Activated T-helper 1 cell treated with anti-CD3 and anti-CD28 coated beads, Interleukin-12 subunit alpha, Interleukin-12 subunit beta, Interleukin-2, Interleukin-4 antibody, amounts not matched to agents 30 ng/mL and 10 ng/mL and 1 ng/mL, durations not matched to agents 14 hours and 24 hours and 36 hours (primary cell): ENCODE measurements at regions not wholly inside any gene's neighbourhood (a gene's known extent, or its start where the extent isn't known, plus 50 kb on each side); places are given as distances from the start of the nearest gene placed in this dataset.

Experiments used
- DNase-seq: peaks from one replicate; pipeline ENCODE4 v3.0.0; 2021; ENCODE audit warnings: low spot score
- H3K27ac Mint-ChIP-seq: one replicate; pipeline ENCODE4 v1.8.0; 2021; ENCODE audit warnings: mild to moderate bottlenecking, mixed read lengths
- H3K27me3 Mint-ChIP-seq: one replicate; pipeline ENCODE4 v1.8.0; 2022; ENCODE audit warnings: mild to moderate bottlenecking, moderate library complexity, mixed read lengths; ENCODE audit not compliant: insufficient read depth
- H3K36me3 Mint-ChIP-seq: one replicate; pipeline ENCODE4 v1.8.0; 2021; ENCODE audit warnings: low read depth, mixed read lengths
- H3K4me1 Mint-ChIP-seq: one replicate; pipeline ENCODE4 v1.8.0; 2021; ENCODE audit warnings: low read depth, mixed read lengths
- H3K4me3 Mint-ChIP-seq: one replicate; pipeline ENCODE4 v1.8.0; 2021; ENCODE audit warnings: mild to moderate bottlenecking, moderate library complexity, mixed read lengths
- H3K9me3 Mint-ChIP-seq: one replicate; pipeline ENCODE4 v1.8.0; 2021; ENCODE audit warnings: mixed read lengths
- intact Hi-C: fragments of 100-400 bp; cut with micrococcal nuclease; formaldehyde crosslinking; loops from one replicate; pipeline ENCODE4 v1.15.1; 2024

DNA sequence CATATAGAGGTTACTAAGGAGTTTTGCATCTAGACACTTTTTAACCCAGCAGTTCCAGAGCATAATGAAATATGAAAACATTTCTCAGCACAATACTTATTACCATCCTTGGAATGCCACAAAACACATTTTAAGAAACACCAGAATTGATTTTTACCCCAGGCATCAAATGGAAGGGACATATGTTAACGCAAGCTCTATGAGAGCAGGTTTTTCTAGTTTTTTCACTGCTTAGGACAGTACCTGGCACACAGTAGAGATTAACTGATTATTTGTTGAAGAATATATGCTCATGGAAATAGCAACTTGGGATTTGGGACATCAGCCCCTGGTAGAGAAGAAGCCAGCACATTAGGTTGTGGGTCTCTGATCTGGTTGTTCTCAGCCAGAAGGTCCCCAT lies 67.0 kb upstream of the ARID5B start:
- H3K4me3 Mint-ChIP-seq = no peak overlapping the region
- H3K36me3 Mint-ChIP-seq = no peaks in the 10 kb centered on the region
- no peak overlapping the region for H3K27ac Mint-ChIP-seq
- H3K4me1 Mint-ChIP-seq = peaks cover 13% of the 10 kb centered on the region
- no peak for DNase-seq
- intact Hi-C loops = no loop called here
- H3K9me3 Mint-ChIP-seq = no peaks in the 10 kb centered on the region
- H3K27me3 Mint-ChIP-seq = no peaks in the 10 kb centered on the region

DNA sequence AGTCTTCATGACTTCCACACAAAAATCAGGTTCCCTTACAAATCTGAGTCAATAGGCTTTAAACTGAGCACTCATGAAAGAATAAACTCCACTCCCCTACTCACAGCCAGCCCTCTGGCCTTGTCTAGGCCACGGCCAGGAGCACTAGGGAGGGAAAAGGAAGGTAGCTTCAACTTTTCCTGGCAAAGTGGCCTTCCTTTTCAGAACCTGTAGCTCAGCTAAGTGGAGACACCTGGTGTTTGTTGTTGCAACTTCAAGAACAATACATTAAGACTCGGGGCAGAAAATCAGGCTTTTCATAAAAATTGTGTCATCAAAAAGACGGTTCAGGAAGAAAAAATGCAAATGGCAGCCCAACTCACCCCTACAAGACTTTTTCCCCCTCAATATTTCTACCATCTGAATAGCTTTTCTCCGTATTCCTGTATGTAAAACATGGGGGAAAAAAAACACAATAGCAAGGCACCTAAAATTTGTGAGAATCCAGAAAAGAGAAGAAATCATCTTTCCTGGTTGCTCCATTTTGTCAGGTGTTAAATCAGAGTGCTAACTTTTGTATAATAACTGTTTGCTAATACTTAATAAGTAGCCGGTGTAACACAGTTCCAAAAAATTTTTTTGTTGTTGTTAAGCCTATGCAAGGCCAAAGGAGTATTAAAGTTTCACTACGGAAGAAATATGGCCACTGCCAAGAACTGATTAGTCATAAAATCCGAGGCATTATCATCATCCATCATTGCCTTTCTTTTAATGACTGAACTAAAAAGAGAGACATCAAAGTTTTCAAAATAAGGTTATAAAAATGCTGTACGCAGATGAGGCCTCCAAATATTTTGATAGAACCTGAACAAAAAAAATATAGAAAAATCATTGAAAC lies 66.2 kb upstream of the ARID5B start:
- peaks cover 13% of the 10 kb centered on the region for H3K4me1 Mint-ChIP-seq
- intact Hi-C loops = loop anchor here (1.0 kb wide), 2 partner anchors 84 to 1019 kb away; no protein-coding TSS in a partner anchor
- no peaks in the 10 kb centered on the region for H3K9me3 Mint-ChIP-seq
- no peak overlapping the region for H3K27ac Mint-ChIP-seq
- H3K36me3 Mint-ChIP-seq = no peaks in the 10 kb centered on the region
- H3K27me3 Mint-ChIP-seq = no peaks in the 10 kb centered on the region
- DNase-seq = no peak
- no peak overlapping the region for H3K4me3 Mint-ChIP-seq

DNA sequence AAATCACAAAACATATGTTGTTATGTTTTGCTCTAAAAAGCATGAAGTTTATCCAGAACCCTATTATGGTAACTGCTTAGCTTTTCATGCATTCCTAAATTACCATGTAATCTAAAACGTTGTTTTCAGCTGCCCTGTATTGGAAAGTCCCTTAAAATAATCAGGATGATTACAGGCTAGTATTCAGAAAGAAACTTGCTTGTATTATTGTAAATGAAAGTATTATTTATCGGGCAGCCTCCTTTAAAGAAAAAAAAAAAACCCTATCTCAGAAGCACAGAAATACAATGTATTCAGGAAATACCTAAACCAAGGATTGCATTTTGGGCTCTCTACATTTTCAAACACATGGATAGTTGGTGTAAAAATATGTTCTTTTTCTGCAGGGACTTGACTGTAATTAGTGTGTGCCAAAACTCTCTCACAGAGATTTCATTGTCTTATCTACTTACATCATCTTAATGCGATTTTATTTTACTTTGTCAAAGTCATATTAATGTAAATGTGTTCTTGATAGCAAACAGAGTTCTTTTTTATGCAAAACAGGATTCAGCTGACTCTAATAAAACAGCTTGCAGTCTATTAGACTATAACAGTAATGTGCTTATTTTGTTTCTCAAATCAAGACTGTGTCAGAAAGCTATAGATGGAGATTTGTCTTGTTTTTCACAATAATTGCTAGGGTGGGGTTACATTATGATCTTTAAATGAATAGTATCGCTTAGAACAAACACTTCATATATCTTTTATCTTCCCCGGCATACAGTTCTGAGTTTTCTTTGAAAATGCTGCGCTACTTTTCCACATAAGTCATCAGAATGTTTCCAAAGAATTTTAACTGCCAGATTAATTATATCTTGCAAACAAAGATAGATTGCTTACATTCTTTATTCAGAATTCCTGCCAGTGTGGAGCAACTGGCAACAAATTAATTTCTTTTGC lies 65.3 kb upstream of the ARID5B start:
- Mint-ChIP-seq H3K4me1 (peaks cover 13% of the 10 kb centered on the region), H3K27ac (no peak overlapping the region), H3K4me3 (no peak overlapping the region), H3K9me3 (no peaks in the 10 kb centered on the region), H3K27me3 (no peaks in the 10 kb centered on the region), H3K36me3 (no peaks in the 10 kb centered on the region)
- intact Hi-C loops = loop anchor here (1.0 kb wide), 2 partner anchors 85 to 1020 kb away; no protein-coding TSS in a partner anchor
- DNase-seq = no peak

DNA sequence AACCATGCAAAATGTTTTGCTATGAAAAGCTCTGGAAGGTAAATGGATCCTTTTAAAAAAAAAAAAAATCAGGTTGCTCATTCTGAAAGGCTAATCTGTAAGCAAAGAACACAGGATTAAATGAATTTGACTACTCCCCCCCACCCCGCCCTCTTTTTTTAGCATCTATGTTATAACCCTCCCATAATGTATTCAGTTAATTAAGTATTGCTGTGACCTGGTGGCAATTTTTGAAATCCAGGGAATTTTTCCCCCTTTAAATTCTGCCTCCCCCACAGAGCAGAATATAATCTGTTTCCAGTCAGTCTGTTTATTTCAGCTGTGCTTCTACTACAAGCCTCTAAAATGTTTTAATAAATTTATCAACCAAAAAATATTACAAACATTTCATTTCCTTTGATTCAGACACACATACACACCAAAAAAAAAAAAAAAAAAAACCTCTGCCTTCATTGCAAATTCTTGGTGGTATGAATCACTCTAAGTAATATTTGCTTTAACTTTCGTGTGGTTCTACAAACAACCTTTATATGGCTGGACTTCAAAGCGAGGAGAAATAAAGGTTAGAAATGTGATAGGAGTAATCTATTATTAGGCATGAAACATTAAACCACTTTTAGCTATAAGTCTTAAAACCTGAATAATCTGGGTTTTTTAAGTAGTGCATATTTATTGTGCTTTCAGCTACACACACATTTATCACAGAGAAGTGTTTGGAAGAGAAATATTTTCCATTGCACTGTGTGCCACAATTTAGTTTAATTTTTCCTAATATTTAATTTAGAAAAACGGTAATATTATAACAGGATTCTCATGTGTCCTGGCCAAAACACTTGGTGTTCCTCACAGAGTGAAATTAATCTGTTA lies 64.4 kb upstream of the ARID5B start:
- Mint-ChIP-seq H3K9me3 (no peaks in the 10 kb centered on the region), H3K36me3 (no peaks in the 10 kb centered on the region), H3K4me1 (peaks cover 13% of the 10 kb centered on the region), H3K4me3 (no peak overlapping the region), H3K27me3 (no peaks in the 10 kb centered on the region), H3K27ac (no peak overlapping the region)
- intact Hi-C loops = no loop called here
- DNase-seq = no peak

DNA sequence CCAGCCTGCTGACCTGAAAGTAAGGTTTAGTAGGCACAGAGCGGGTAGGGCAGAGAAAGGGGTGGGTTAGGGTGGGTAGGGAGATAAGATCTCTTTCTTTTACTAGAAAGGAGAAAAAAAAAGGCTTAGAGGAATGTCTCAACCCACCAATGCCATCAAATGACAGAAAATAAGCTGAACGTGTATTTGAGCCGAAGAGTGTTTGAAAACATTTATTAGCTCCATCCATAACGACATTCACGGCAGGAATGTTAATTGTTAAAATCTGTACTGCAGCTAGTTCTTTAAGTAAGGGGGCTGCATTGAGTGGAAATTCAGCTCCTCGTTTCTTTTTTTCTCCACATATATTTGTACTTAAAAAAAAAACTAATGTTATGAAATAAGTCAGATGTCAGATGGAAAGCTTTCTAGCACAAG lies 63.7 kb upstream of the ARID5B start:
- Mint-ChIP-seq H3K36me3 (no peaks in the 10 kb centered on the region), H3K27me3 (no peaks in the 10 kb centered on the region), H3K27ac (no peak overlapping the region), H3K4me1 (peaks cover 13% of the 10 kb centered on the region), H3K4me3 (no peak overlapping the region), H3K9me3 (no peaks in the 10 kb centered on the region)
- intact Hi-C loops = no loop called here
- DNase-seq = no peak

DNA sequence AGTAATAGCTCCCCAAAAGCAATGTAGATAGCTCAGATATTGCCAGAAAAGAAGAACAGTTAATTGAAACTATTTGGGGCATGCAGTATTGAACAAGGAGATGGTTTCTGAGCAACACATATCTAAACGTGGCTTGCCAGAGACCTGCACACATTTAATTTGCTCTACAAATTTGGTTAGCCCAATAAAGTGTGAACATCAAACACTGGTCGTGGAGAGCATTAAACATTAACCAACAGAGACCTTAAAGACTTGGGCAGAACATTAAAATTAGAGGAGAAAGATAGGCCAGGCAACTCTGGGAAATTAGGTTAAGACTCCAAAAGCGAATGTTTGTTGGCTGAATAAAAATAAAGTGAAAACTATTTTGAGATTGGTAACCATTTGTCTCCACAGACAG lies 61.6 kb upstream of the ARID5B start:
- no peaks in the 10 kb centered on the region for H3K9me3 Mint-ChIP-seq
- H3K4me1 Mint-ChIP-seq = peaks cover 12% of the 10 kb centered on the region
- no peak overlapping the region for H3K27ac Mint-ChIP-seq
- H3K36me3 Mint-ChIP-seq = no peaks in the 10 kb centered on the region
- H3K27me3 Mint-ChIP-seq = no peaks in the 10 kb centered on the region
- no peak for DNase-seq
- no peak overlapping the region for H3K4me3 Mint-ChIP-seq
- intact Hi-C loops = no loop called here

DNA sequence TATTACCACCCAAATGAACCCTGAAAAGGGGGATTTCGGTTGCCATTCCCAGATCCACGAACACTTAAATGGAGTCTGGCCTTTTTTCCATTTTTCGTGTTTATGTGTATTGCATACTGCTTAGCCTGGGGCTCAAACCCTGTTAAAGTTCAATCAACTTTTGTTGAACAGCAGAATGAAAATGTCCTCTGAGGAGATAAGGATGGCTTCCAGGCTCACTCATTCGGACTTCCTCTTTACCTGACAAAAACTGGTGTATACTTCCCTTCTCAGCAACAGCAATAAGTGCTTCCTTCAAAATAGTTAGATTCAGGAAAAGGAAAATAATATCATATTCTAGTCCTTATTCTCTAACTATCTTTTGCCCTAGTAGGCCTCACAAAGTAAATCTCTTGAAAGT lies 61.1 kb upstream of the ARID5B start:
- DNase-seq = no peak
- intact Hi-C loops = no loop called here
- no peaks in the 10 kb centered on the region for H3K36me3 Mint-ChIP-seq
- H3K4me1 Mint-ChIP-seq = peaks cover 7% of the 10 kb centered on the region
- no peak overlapping the region for H3K4me3 Mint-ChIP-seq
- no peak overlapping the region for H3K27ac Mint-ChIP-seq
- no peaks in the 10 kb centered on the region for H3K9me3 Mint-ChIP-seq
- H3K27me3 Mint-ChIP-seq = no peaks in the 10 kb centered on the region

DNA sequence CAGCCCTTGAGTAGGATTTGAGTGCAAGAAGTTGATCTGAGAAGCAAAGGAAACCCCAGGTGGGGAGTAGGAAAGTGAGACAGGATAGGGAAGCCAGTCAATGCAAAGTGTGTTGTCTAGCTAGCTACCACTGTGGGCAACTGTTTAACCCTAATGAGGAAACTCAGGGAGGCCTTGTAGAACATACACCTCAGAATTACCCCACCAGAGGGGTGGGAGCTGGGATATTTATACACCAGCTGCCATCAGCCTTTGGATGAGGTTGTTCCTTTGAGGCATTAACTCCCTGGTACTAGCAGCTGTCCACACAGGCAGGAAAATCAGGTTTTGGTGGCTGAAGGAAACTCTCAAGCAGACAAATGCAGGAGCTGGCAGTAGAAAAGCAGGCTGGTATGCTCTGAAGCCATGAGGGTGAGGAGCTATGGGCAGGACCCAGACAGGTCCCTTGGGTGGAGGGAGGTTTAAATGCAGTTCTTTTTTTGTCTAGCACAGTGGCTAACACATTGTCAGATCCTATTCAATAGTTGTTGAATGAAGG lies 60.1 kb upstream of the ARID5B start:
- intact Hi-C loops = no loop called here
- no peak overlapping the region for H3K27ac Mint-ChIP-seq
- no peaks in the 10 kb centered on the region for H3K27me3 Mint-ChIP-seq
- H3K4me3 Mint-ChIP-seq = no peak overlapping the region
- peaks cover under 1% of the 10 kb centered on the region for H3K4me1 Mint-ChIP-seq
- H3K9me3 Mint-ChIP-seq = no peaks in the 10 kb centered on the region
- no peaks in the 10 kb centered on the region for H3K36me3 Mint-ChIP-seq
- DNase-seq = no peak

DNA sequence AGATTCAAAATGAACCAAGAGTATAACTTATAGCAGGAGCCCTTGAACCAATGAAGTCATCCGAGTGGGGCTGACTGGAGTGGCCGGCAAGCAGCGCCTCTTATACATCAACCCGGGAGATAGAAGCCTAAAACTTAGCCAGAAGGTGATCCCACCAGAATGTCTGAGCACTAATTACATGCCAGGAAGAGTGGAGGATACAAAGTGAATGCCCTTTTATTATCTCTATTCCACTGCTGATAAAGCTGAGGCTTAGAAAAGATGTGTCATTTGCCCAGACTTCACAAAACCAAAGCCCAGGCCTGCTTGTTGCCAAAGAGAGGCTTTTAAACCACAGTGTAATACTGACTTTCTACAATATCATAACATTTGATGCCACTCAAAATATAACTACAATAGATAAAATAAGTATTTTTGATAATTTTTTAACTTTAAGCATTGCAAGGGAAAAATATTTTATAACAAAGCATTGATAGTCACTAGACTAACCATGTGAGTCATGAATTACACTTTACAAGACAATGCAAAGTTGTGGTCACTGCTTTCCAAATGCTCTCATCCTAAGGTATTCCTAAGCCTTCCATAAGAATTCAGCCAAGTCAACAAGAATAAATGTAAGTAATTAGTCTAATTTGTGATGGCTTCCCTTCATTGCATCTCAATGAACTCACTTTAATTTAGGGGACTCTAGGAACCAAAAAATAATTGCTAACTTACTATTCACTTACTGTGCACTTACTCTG lies 58.6 kb upstream of the ARID5B start:
- Mint-ChIP-seq H3K27ac (no peak overlapping the region), H3K27me3 (no peaks in the 10 kb centered on the region), H3K36me3 (no peaks in the 10 kb centered on the region), H3K9me3 (no peaks in the 10 kb centered on the region), H3K4me3 (no peak overlapping the region), H3K4me1 (peaks cover 5% of the 10 kb centered on the region)
- intact Hi-C loops = no loop called here
- DNase-seq = no peak

DNA sequence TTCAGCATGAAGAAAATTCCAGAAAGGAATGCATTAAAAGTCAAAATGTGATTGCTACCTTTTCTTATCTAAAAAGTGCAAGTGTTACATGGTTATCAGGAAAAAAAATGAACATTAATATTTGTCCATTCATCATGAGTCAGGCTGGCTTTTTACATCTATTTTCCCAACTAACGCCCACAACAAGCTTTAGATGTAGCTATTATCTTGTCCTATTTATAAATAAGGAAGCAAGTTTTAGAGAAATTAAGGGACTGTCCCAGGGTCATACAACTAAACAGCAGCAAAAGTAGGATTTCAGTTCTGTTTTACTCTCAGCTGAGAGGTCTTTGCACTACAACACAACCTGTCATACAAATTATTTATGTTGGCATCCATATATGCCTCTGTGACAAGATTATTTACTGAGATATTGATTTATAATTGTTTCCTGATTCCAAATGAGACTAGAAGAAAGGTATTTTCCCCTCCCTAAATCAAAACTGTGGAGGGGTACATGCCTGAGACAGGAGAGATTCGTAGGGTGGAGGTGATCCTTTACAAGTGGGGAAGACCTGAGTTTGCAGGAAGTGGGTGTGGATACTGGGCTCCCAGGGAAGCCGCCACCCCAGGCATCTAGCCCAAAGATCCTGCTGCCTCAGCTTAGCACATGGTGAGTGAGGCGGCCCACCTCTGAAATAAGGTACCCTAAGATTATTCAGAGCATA lies 57.2 kb upstream of the ARID5B start:
- intact Hi-C loops = no loop called here
- Mint-ChIP-seq H3K27me3 (no peaks in the 10 kb centered on the region), H3K4me1 (peaks cover 5% of the 10 kb centered on the region), H3K4me3 (no peak overlapping the region), H3K36me3 (no peaks in the 10 kb centered on the region), H3K27ac (no peak overlapping the region), H3K9me3 (no peaks in the 10 kb centered on the region)
- DNase-seq = no peak

DNA sequence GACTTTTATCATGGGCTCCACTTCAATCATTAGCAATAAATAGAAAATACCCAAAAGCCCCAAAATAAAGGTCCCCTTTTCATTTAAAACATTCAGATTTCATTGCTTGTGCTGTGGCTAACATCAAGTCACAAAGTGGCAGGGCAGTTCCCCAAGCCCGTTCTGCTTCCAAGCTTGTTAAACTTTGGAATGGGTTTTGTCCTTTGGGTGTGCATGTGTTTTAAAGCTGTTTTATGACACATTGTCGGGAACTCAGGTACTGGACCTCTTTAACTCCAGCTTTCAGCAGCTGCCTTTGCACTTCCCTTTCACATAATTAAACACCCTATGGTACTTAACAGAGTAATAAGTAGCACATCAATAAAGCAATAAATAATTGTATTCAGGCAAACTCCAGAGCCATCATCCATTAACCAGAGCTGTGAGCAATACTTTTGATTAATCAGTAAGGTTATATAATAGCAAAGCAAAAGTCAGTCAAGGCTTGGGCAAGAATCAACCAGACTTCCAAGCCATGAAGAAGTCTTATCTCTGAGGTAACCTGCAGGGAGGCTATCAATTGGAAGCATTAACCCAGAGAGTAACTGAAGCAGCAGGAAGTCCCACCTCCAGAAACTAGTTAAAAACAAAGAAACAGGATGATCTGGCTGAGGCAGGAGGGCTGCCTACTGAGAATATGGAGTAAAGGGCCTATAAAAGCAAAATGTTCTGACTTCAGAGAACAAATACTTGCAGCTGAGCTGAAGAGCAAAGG lies 56.1 kb upstream of the ARID5B start:
- peaks cover 5% of the 10 kb centered on the region for H3K4me1 Mint-ChIP-seq
- H3K27me3 Mint-ChIP-seq = no peaks in the 10 kb centered on the region
- no peak overlapping the region for H3K4me3 Mint-ChIP-seq
- intact Hi-C loops = no loop called here
- no peak overlapping the region for H3K27ac Mint-ChIP-seq
- no peaks in the 10 kb centered on the region for H3K9me3 Mint-ChIP-seq
- DNase-seq = no peak
- H3K36me3 Mint-ChIP-seq = no peaks in the 10 kb centered on the region
